GM23338 (cell line): ENCODE measurements at regions not wholly inside any gene's neighbourhood (a gene's known extent, or its start where the extent isn't known, plus 50 kb on each side); places are given as distances from the start of the nearest gene placed in this dataset.

Experiments used
- CREB1 ChIP-seq: fragments of 250-450 bp; sonication (Bioruptor Pico); IDR thresholded peaks from 2 replicates; pipeline ENCODE4 v1.5.0; 2020; ENCODE audit warnings: low read depth, mild to moderate bottlenecking, moderate library complexity
- CTCF ChIP-seq, 2 experiments: fragments of 200-600 bp in 1 of 2; sonication (generic) in 1 of 2; conservative IDR thresholded peaks; 2 replicates each; pipeline versions ENCODE4 v1.5.1 to v1.6.1; 2016 to 2017; ENCODE audit warnings: antibody characterized with exemption in 2 of 2, low read depth in 2 of 2, mild to moderate bottlenecking in 2 of 2, moderate library complexity in 1 of 2
- ETS1 ChIP-seq: IDR thresholded peaks from 2 replicates; pipeline ENCODE4 v1.6.1; 2016; ENCODE audit warnings: antibody characterized with exemption
- EZH2 ChIP-seq: fragments of 200-600 bp; sonication (generic); IDR thresholded peaks from one replicate; pipeline ENCODE4 v1.8.0; 2017; ENCODE audit warnings: antibody characterized with exemption, mild to moderate bottlenecking, low read depth; ENCODE audit not compliant: unreplicated experiment
- EZH2phosphoT487 ChIP-seq: fragments of 200-600 bp; sonication (generic); IDR thresholded peaks from one replicate; pipeline ENCODE4 v1.8.1; 2018; ENCODE audit warnings: antibody characterized with exemption; ENCODE audit not compliant: unreplicated experiment
- JUNB ChIP-seq: IDR thresholded peaks from one replicate; pipeline ENCODE4 v1.6.1; 2016; ENCODE audit warnings: antibody characterized with exemption; ENCODE audit not compliant: unreplicated experiment
- NANOG ChIP-seq: IDR thresholded peaks from 2 replicates; pipeline ENCODE4 v1.6.1; 2016; ENCODE audit warnings: antibody characterized with exemption, borderline replicate concordance
- POLR2AphosphoS5 ChIP-seq: IDR thresholded peaks from 2 replicates; pipeline ENCODE4 v1.6.1; 2016; ENCODE audit warnings: antibody characterized with exemption, low read depth
- REST ChIP-seq: IDR thresholded peaks from one replicate; pipeline ENCODE4 v1.6.1; 2018; ENCODE audit warnings: antibody characterized with exemption; ENCODE audit not compliant: unreplicated experiment
- STAT1 ChIP-seq: IDR thresholded peaks from one replicate; pipeline ENCODE4 v1.6.1; 2016; ENCODE audit warnings: antibody characterized with exemption; ENCODE audit not compliant: unreplicated experiment
- ZNF114 ChIP-seq: fragments of 250-450 bp; sonication (Bioruptor Pico); IDR thresholded peaks from 2 replicates; pipeline ENCODE4 v1.5.0; 2020; ENCODE audit warnings: mild to moderate bottlenecking, moderate library complexity
- ZNF331 ChIP-seq: fragments of 250-450 bp; sonication (Bioruptor Pico); IDR thresholded peaks from 2 replicates; pipeline ENCODE4 v1.5.0; 2020; ENCODE audit warnings: low read depth, mild to moderate bottlenecking, moderate library complexity

DNA sequence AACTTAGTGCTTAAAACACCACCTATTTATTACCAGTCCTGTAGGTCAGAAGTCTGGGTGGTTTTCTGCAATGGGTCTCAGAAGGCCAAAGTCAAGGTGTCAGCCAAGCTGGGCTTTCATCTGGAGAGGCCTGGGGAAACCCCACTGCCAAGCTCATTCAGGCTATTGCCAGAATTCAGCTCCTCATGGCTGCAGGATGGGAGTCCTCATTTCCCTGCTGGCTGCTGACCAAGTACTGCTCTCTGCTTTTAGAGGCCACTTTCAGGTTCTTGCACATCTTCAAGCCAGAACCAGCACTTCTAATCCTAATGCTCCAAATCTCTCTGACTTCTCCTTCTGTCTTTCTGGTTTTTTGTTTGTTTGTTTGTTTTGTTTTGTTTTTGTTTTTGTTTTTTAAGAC, 109.3 kb downstream of the BCOR start:
- TF ChIP-seq CTCF (conservative IDR thresholded peaks at IDR 0.05; ENCODE audit: low read depth in 2 of 2) (no peak), POLR2AphosphoS5 (no peak), EZH2 (no peak), ZNF331 (CRISPR knock-in tag) (no peak), REST (no peak), STAT1 (no peak), JUNB (no peak), EZH2phosphoT487 (no peak), ETS1 (no peak), CREB1 (CRISPR knock-in tag) (no peak), ZNF114 (CRISPR knock-in tag) (no peak), NANOG (no peak)
